D721Med (cell line): ENCODE measurements at regions not wholly inside any gene's neighbourhood (a gene's known extent, or its start where the extent isn't known, plus 50 kb on each side); places are given as distances from the start of the nearest gene placed in this dataset.

Experiments
- DNase-seq: peaks from one replicate; pipeline ENCODE4 v3.0.0; 2011; ENCODE audit warnings: low spot score; ENCODE audit not compliant: insufficient read length
- FAIRE-seq: peaks from 2 replicates; lab custom pipeline; 2011; peaks lifted over from hg19 to GRCh38; lab: Jason Lieb, UNC
- TF ChIP-seq, protein P1 (sequence below): IDR thresholded peaks from 2 replicates; pipeline ENCODE4 v1.5.1; 2012; ENCODE audit warnings: mild to moderate bottlenecking, control low read depth; ENCODE audit not compliant: insufficient read depth; ENCODE audit errors: missing control alignments

DNA sequence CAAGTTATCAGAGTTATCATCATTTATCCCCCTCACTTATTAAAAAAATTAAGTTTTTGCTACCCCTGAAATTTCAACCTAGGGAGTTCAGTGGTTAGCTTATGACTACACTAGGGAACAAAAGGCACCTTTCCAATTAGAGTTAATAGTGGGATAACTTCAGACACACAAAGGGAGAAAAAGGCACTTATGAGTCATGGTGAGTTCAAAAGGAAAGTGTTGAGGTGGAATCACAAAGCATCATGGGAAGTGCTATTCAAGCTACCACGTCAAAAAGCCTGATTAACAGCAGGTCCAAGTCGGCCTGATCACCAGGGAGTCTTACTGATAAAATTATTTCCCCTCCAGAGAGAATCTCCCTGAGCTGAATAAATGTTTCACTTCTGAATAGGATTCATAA is 165.7 kb downstream of the C7orf25 start:
- no peak for DNase-seq
- no peak for FAIRE-seq
- TF ChIP-seq, protein P1, sequence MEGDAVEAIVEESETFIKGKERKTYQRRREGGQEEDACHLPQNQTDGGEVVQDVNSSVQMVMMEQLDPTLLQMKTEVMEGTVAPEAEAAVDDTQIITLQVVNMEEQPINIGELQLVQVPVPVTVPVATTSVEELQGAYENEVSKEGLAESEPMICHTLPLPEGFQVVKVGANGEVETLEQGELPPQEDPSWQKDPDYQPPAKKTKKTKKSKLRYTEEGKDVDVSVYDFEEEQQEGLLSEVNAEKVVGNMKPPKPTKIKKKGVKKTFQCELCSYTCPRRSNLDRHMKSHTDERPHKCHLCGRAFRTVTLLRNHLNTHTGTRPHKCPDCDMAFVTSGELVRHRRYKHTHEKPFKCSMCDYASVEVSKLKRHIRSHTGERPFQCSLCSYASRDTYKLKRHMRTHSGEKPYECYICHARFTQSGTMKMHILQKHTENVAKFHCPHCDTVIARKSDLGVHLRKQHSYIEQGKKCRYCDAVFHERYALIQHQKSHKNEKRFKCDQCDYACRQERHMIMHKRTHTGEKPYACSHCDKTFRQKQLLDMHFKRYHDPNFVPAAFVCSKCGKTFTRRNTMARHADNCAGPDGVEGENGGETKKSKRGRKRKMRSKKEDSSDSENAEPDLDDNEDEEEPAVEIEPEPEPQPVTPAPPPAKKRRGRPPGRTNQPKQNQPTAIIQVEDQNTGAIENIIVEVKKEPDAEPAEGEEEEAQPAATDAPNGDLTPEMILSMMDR = no peak

- TF ChIP-seq, protein P1 = peak; percentile 40
- FAIRE-seq (no peak), DNase-seq (no peak)
These were observed 166.4 kb downstream of the C7orf25 start for GRCh38 chr7:42745357-42746059.

- TF ChIP-seq, protein P1 = no peak
- DNase-seq (no peak), FAIRE-seq (no peak)
These were observed 167.1 kb downstream of the C7orf25 start for GRCh38 chr7:42744746-42745145.

DNA sequence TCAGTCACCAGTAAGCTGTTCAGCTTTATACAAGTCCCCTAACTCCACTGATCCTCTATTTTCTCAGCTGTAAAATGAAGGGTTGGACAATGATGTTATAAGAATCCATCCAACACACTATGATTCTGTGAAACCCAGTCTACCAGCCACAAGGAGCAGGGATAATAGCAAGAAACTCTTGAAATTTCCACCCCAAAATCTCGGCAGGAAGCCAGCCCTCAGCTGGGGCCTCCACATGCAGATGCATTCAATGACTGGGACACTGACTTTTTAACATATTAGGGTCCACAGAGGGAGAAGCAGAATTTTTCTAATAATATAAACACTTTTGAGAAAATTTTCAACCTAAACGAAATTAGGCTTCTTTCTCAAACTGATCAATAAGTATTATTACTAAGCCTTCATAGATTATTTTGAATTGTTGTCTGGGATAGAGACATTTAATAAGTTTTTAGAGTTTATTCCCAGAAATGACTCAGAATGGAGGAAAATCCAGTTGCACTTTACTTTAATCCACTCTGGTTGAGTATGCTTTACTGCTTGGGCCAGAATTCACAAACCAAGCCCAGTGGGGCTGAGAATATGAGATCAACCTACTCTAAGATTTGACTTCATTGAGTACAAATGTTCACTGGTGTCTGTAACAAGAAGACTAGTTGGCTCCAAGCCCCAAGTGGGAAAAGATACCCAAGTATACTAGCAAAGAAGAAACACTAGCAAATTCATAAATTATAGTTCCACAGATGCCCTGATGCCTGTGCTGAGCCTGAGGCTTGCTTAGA is 168.6 kb downstream of the C7orf25 start:
- DNase-seq (no peak), FAIRE-seq (no peak)
- TF ChIP-seq, protein P1 = no peak

- FAIRE-seq = no peak
- no peak for DNase-seq
- TF ChIP-seq, protein P1 = no peak
These were observed 169.6 kb downstream of the C7orf25 start for GRCh38 chr7:42742318-42742717.

GRCh38 chr7:42740408-42740807 is 171.5 kb downstream of the C7orf25 start:
- FAIRE-seq = no peak
- DNase-seq = no peak
- TF ChIP-seq, protein P1 = no peak

- TF ChIP-seq, protein P1 = no peak
- FAIRE-seq (no peak), DNase-seq (no peak)
These were observed 172.2 kb downstream of the C7orf25 start for GRCh38 chr7:42739638-42740037.
